ENCODE measurements at regions not wholly inside any gene's neighbourhood (a gene's known extent, or its start where the extent isn't known, plus 50 kb on each side); places are given as distances from the start of the nearest gene placed in this dataset.

DNA sequence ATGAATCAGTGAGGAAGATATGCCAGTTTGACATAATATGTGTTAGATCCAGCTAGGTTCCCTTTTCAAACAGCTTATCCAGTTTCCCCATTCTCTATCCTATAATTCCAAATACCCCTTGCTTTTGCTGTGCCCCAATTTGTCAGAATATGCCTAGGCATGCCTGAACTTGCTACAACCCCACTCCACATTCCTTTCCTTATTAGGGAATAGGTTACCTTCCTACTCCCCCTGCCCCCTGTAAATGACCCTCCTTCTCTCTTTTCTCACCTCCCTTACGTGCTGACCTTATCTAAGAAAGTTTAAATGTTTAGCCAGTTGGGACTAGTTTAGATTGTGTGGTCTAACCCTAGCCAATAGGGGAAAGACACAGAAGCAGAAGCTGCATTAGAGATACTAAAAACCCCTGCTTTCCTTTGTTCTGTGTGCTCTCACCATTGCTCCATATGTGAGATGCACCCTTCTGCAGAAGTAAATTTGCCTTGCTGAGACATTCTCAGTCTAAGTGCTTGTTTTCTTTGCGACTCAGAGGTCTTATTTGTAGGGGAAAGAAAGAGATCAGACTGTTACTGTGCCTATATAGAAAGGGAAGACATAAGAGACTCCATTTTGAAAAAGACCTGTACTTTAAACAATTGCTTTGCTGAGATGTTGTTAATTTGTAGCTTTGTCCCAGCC, 267.8 kb downstream of the SH2D4B start:
- TF ChIP-seq CTCF (IDR thresholded peaks at IDR 0.05) (no peak), POLR2AphosphoS5 (IDR thresholded peaks at IDR 0.05) (no peak), POLR2A (IDR thresholded peaks at IDR 0.05) (no peak), EP300 (IDR thresholded peaks at IDR 0.05) (no peak)

Data from stomach (tissue), 4 donors.